Chondrocyte (in vitro differentiated cells): ENCODE measurements at regions not wholly inside any gene's neighbourhood (a gene's known extent, or its start where the extent isn't known, plus 50 kb on each side); places are given as distances from the start of the nearest gene placed in this dataset.

Experiments
- DNase-seq: peaks from one replicate; pipeline ENCODE4 v3.0.0; 2021; ENCODE audit warnings: mixed read lengths, low spot score
- H3K27ac Mint-ChIP-seq: one replicate; pipeline ENCODE4 v1.8.0; 2021; ENCODE audit warnings: mild to moderate bottlenecking, moderate library complexity, mixed read lengths; ENCODE audit not compliant: unreplicated experiment
- H3K27me3 Mint-ChIP-seq: 2 replicates; pipeline ENCODE4 v1.8.0; 2021; ENCODE audit warnings: low read depth, mixed read lengths
- H3K36me3 Mint-ChIP-seq: 2 replicates; pipeline ENCODE4 v1.8.0; 2021; ENCODE audit warnings: low read depth, mixed read lengths
- H3K4me1 Mint-ChIP-seq: 2 replicates; pipeline ENCODE4 v1.8.0; 2021; ENCODE audit warnings: low read depth, mild to moderate bottlenecking, mixed read lengths
- H3K4me3 Mint-ChIP-seq: one replicate; pipeline ENCODE4 v1.8.0; 2021; ENCODE audit warnings: mild to moderate bottlenecking, moderate library complexity, mixed read lengths; ENCODE audit not compliant: unreplicated experiment
- H3K9me3 Mint-ChIP-seq: 2 replicates; pipeline ENCODE4 v1.8.0; 2021; ENCODE audit warnings: low read depth, mixed read lengths
- TF ChIP-seq, protein P1 (sequence below): fragments of 200-600 bp; sonication (generic); IDR thresholded peaks from 2 replicates; pipeline ENCODE4 v1.5.0; 2021; ENCODE audit warnings: antibody characterized with exemption, mild to moderate bottlenecking, moderate library complexity

- H3K4me3 Mint-ChIP-seq = no peak overlapping the region
These were observed 410.3 kb upstream of the SHH start for GRCh38 chr7:156222611-156223010.

DNA sequence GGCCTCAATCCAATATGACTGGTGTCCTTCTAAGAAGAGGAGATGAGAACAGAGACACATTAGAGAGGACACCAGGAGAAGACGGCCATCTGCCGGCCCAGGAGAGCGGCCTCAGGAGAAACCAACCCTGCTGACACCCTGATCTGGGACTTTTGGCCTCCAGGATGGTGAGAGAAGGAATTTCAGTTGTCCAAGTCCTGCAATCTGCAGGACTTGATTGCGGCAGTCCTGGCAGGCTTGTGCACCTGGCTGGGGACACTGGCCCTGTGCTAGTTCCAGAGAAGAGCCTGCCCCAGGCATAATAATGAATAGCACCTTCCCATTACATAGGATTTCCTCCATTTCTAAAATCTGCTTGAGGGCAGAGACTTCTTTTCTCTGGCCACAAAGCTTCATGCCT is 409.9 kb upstream of the SHH start:
- H3K27ac Mint-ChIP-seq = no peak overlapping the region
- no peak for DNase-seq
- TF ChIP-seq, protein P1, sequence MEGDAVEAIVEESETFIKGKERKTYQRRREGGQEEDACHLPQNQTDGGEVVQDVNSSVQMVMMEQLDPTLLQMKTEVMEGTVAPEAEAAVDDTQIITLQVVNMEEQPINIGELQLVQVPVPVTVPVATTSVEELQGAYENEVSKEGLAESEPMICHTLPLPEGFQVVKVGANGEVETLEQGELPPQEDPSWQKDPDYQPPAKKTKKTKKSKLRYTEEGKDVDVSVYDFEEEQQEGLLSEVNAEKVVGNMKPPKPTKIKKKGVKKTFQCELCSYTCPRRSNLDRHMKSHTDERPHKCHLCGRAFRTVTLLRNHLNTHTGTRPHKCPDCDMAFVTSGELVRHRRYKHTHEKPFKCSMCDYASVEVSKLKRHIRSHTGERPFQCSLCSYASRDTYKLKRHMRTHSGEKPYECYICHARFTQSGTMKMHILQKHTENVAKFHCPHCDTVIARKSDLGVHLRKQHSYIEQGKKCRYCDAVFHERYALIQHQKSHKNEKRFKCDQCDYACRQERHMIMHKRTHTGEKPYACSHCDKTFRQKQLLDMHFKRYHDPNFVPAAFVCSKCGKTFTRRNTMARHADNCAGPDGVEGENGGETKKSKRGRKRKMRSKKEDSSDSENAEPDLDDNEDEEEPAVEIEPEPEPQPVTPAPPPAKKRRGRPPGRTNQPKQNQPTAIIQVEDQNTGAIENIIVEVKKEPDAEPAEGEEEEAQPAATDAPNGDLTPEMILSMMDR = no peak
- no peak overlapping the region for H3K4me3 Mint-ChIP-seq
- H3K4me1 Mint-ChIP-seq = no peaks in the 10 kb centered on the region
- H3K36me3 Mint-ChIP-seq = no peaks in the 10 kb centered on the region
- peaks cover 5% of the 10 kb centered on the region for H3K9me3 Mint-ChIP-seq
- no peaks in the 10 kb centered on the region for H3K27me3 Mint-ChIP-seq

More at GRCh38 chr7:156222611-156223010, 410.3 kb upstream of the SHH start:
- TF ChIP-seq, protein P1 = no peak
- Mint-ChIP-seq H3K27me3 (no peaks in the 10 kb centered on the region), H3K36me3 (no peaks in the 10 kb centered on the region), H3K27ac (no peak overlapping the region), H3K4me1 (no peaks in the 10 kb centered on the region), H3K9me3 (peaks cover 10% of the 10 kb centered on the region)
- DNase-seq = no peak

GRCh38 chr7:156220701-156221100 is 408.4 kb upstream of the SHH start:
- Mint-ChIP-seq H3K4me1 (no peaks in the 10 kb centered on the region), H3K4me3 (no peak overlapping the region), H3K36me3 (no peaks in the 10 kb centered on the region), H3K9me3 (no peaks in the 10 kb centered on the region), H3K27me3 (peaks cover 3% of the 10 kb centered on the region), H3K27ac (no peak overlapping the region)
- no peak for DNase-seq
- TF ChIP-seq, protein P1 = no peak

GRCh38 chr7:156220078-156220605 is 407.9 kb upstream of the SHH start:
- Mint-ChIP-seq H3K9me3 (no peaks in the 10 kb centered on the region), H3K27me3 (peaks cover 3% of the 10 kb centered on the region), H3K4me3 (no peak overlapping the region), H3K27ac (no peak overlapping the region), H3K4me1 (no peaks in the 10 kb centered on the region), H3K36me3 (no peaks in the 10 kb centered on the region)
- TF ChIP-seq, protein P1 = no peak
- DNase-seq = no peak

- Mint-ChIP-seq H3K27me3 (peaks cover 3% of the 10 kb centered on the region), H3K9me3 (no peaks in the 10 kb centered on the region), H3K27ac (no peak overlapping the region), H3K4me1 (no peaks in the 10 kb centered on the region), H3K36me3 (no peaks in the 10 kb centered on the region), H3K4me3 (no peak overlapping the region)
- TF ChIP-seq, protein P1 = no peak
- DNase-seq = no peak
These were observed 407.2 kb upstream of the SHH start for GRCh38 chr7:156219307-156220077.
